Ishikawa (cell line): ENCODE measurements at regions not wholly inside any gene's neighbourhood (a gene's known extent, or its start where the extent isn't known, plus 50 kb on each side); places are given as distances from the start of the nearest gene placed in this dataset.

Experiments
- CEBPB ChIP-seq: IDR thresholded peaks from 2 replicates; pipeline ENCODE4 v1.6.1; 2012
- EP300 ChIP-seq: IDR thresholded peaks from 2 replicates; pipeline ENCODE4 v1.6.1; 2012; ENCODE audit warnings: borderline replicate concordance
- MAX ChIP-seq: IDR thresholded peaks from 2 replicates; pipeline ENCODE4 v1.6.1; 2012
- NFIC ChIP-seq: IDR thresholded peaks from 2 replicates; pipeline ENCODE4 v1.6.1; 2012
- TAF1 ChIP-seq: IDR thresholded peaks from 2 replicates; pipeline ENCODE4 v1.6.1; 2012; ENCODE audit warnings: low read depth, mild to moderate bottlenecking
- TCF12 ChIP-seq: IDR thresholded peaks from 2 replicates; pipeline ENCODE4 v1.6.1; 2012; ENCODE audit warnings: low read depth
- YY1 ChIP-seq: IDR thresholded peaks from 2 replicates; pipeline ENCODE4 v1.6.1; 2012; ENCODE audit warnings: low read depth
- TF ChIP-seq, protein P1 (sequence below): IDR thresholded peaks from 2 replicates; pipeline ENCODE4 v1.6.1; 2012; ENCODE audit warnings: low read depth, mild to moderate bottlenecking

DNA sequence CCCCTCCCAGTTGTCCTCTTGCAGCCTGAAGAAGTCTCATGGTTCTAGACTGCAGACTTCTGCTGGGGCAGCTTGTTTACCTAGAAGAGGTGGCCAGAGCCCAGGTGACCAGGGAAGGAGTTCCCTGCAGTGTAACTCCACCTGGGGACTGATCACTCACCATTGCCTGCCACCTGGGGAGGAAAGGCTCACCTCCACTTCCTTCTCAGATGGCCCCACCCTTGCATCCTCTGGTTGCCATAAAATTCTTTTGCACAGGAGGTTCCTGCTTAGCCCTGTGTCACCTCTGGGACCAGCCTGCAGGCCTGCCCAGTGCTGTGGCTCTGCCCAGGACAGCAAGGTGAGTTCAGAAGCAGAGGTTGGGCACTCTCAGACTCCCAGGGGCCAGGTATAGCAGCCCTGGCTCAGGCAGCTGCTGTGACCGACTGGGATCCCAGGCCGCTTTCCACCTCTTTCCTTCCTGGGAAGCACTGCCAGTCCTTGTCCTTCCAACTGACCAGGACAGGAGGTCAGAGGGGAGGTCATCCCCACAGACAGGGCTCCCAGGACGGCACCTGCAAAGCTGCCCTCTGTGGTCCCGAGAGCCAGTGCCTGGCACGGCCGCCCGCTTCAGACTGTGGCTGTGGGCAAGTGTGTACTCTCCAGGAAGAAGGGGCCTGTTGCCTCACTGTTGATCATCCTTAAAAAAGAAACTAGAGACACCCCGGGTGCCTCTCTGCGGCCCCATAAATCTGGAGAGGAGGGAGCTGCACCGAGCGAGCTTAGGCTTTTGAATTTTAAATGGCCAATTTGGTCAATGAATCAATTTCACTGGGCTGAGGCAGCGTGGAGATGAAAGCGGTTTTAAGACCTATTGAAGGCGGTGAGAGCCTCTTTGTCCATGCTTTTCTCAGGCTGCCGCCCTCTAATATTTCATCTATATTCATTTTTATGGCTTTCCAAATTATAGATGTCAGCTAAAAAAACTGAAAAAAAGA lies 79.5 kb upstream of the C14orf180 start:
- no peak for TF ChIP-seq NFIC
- TF ChIP-seq YY1: no peak
- no peak for TF ChIP-seq CEBPB
- no peak for TF ChIP-seq EP300
- TF ChIP-seq TAF1: no peak
- no peak for TF ChIP-seq MAX
- TF ChIP-seq TCF12: no peak
- TF ChIP-seq, protein P1, sequence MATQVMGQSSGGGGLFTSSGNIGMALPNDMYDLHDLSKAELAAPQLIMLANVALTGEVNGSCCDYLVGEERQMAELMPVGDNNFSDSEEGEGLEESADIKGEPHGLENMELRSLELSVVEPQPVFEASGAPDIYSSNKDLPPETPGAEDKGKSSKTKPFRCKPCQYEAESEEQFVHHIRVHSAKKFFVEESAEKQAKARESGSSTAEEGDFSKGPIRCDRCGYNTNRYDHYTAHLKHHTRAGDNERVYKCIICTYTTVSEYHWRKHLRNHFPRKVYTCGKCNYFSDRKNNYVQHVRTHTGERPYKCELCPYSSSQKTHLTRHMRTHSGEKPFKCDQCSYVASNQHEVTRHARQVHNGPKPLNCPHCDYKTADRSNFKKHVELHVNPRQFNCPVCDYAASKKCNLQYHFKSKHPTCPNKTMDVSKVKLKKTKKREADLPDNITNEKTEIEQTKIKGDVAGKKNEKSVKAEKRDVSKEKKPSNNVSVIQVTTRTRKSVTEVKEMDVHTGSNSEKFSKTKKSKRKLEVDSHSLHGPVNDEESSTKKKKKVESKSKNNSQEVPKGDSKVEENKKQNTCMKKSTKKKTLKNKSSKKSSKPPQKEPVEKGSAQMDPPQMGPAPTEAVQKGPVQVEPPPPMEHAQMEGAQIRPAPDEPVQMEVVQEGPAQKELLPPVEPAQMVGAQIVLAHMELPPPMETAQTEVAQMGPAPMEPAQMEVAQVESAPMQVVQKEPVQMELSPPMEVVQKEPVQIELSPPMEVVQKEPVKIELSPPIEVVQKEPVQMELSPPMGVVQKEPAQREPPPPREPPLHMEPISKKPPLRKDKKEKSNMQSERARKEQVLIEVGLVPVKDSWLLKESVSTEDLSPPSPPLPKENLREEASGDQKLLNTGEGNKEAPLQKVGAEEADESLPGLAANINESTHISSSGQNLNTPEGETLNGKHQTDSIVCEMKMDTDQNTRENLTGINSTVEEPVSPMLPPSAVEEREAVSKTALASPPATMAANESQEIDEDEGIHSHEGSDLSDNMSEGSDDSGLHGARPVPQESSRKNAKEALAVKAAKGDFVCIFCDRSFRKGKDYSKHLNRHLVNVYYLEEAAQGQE: no peak
